T-helper 2 cell treated with Interferon-gamma antibody and Interleukin-4, amounts not matched to agents 100 ng/mL and 5 ng/mL, for 36 hours (primary cell): ENCODE measurements at regions not wholly inside any gene's neighbourhood (a gene's known extent, or its start where the extent isn't known, plus 50 kb on each side); places are given as distances from the start of the nearest gene placed in this dataset.
"Not testable (repeated sequence)": the region's sequence is repeated elsewhere in the genome, so short reads cannot be mapped to it uniquely, and the experiment has no call there.

ENCODE experiments used
- intact Hi-C: fragments of 100-400 bp; cut with micrococcal nuclease; formaldehyde crosslinking; loops from one replicate; pipeline ENCODE4 v1.15.1; 2023

GRCh38 chr5:92641031-92641962, 939.7 kb downstream of the NR2F1-AS1 start:
- intact Hi-C loops = no loop called here

- intact Hi-C loops = no loop called here
Observed at GRCh38 chr5:92640340-92640739, 940.7 kb downstream of the NR2F1-AS1 start.

- intact Hi-C loops = no loop called here
Observed at GRCh38 chr5:92637960-92638359, 943.1 kb downstream of the NR2F1-AS1 start.

GRCh38 chr5:92637247-92637646, 943.8 kb downstream of the NR2F1-AS1 start:
- intact Hi-C loops = no loop called here

- intact Hi-C loops = no loop called here
Observed at GRCh38 chr5:92635001-92635461, 946.0 kb downstream of the NR2F1-AS1 start.

GRCh38 chr5:92633875-92634487, 947.0 kb downstream of the NR2F1-AS1 start:
- intact Hi-C loops = no loop called here

- intact Hi-C loops = no loop called here
Observed at GRCh38 chr5:92633176-92633575, 947.8 kb downstream of the NR2F1-AS1 start.

GRCh38 chr5:92631237-92631701, 949.8 kb downstream of the NR2F1-AS1 start:
- intact Hi-C loops = not testable (repeated sequence)

- intact Hi-C loops = no loop called here
Observed at GRCh38 chr5:92629574-92629973, 951.4 kb downstream of the NR2F1-AS1 start.

- intact Hi-C loops = no loop called here
Observed at GRCh38 chr5:92629000-92629399, 952.0 kb downstream of the NR2F1-AS1 start.

- intact Hi-C loops = no loop called here
Observed at GRCh38 chr5:92627186-92627585, 953.8 kb downstream of the NR2F1-AS1 start.

GRCh38 chr5:92616085-92616484, 964.9 kb downstream of the NR2F1-AS1 start:
- intact Hi-C loops = no loop called here

- intact Hi-C loops = no loop called here
Observed at GRCh38 chr5:92613546-92613945, 967.5 kb downstream of the NR2F1-AS1 start.

GRCh38 chr5:92610435-92610834, 970.6 kb downstream of the NR2F1-AS1 start:
- intact Hi-C loops = not testable (repeated sequence)

GRCh38 chr5:92605591-92605990, 975.4 kb downstream of the NR2F1-AS1 start:
- intact Hi-C loops = no loop called here

GRCh38 chr5:92599217-92599810, 981.7 kb downstream of the NR2F1-AS1 start:
- intact Hi-C loops = no loop called here

- intact Hi-C loops = no loop called here
Observed at GRCh38 chr5:92594031-92594430, 987.0 kb downstream of the NR2F1-AS1 start.

GRCh38 chr5:92588876-92589275, 992.1 kb downstream of the NR2F1-AS1 start:
- intact Hi-C loops = no loop called here

GRCh38 chr5:92581690-92582089, 999.3 kb downstream of the NR2F1-AS1 start:
- intact Hi-C loops = no loop called here

GRCh38 chr5:92581249-92581648, 999.8 kb downstream of the NR2F1-AS1 start:
- intact Hi-C loops = no loop called here

- intact Hi-C loops = no loop called here
Observed at GRCh38 chr5:92580814-92581213, 1000.2 kb downstream of the NR2F1-AS1 start.

- intact Hi-C loops = no loop called here
Observed at GRCh38 chr5:92574023-92574422, 1007.0 kb downstream of the NR2F1-AS1 start.
